HCEC 1CT (cell line): ENCODE measurements at regions not wholly inside any gene's neighbourhood (a gene's known extent, or its start where the extent isn't known, plus 50 kb on each side); places are given as distances from the start of the nearest gene placed in this dataset.
"Not testable (repeated sequence)": the region's sequence is repeated elsewhere in the genome, so short reads cannot be mapped to it uniquely, and the experiment has no call there.

ENCODE experiments used
- DNase-seq: peaks from one replicate; pipeline ENCODE4 v3.0.0-alpha.2; 2017

- DNase-seq, result no peak
Measured at GRCh38 chr3:109678600-109678999, 341.3 kb upstream of the DPPA4 start.

GRCh38 chr3:109679664-109680063 lies 342.3 kb upstream of the DPPA4 start:
- no peak for DNase-seq

GRCh38 chr3:109683746-109684145 lies 346.4 kb upstream of the DPPA4 start:
- DNase-seq, result peak; percentile 14

GRCh38 chr3:109685084-109686079 lies 348.0 kb upstream of the DPPA4 start:
- DNase-seq, result peak; percentile 96

- DNase-seq, result no peak
Measured at GRCh38 chr3:109687626-109688025, 350.3 kb upstream of the DPPA4 start.

- no peak for DNase-seq
Measured at GRCh38 chr3:109696932-109697331, 359.6 kb upstream of the DPPA4 start.

GRCh38 chr3:109702252-109702651 lies 364.9 kb upstream of the DPPA4 start:
- DNase-seq, result peak; percentile 11

- DNase-seq, result no peak
Measured at GRCh38 chr3:109702976-109703375, 365.6 kb upstream of the DPPA4 start.

- DNase-seq, result not testable (repeated sequence)
Measured at GRCh38 chr3:109705133-109705532, 367.8 kb upstream of the DPPA4 start.

- no peak for DNase-seq
Measured at GRCh38 chr3:109707617-109708016, 370.3 kb upstream of the DPPA4 start.

- DNase-seq, result no peak
Measured at GRCh38 chr3:109713288-109713687, 375.9 kb upstream of the DPPA4 start.

GRCh38 chr3:109715707-109716106 lies 378.4 kb upstream of the DPPA4 start:
- no peak for DNase-seq

- DNase-seq, result no peak
Measured at GRCh38 chr3:109718850-109719249, 381.5 kb upstream of the DPPA4 start.

- peak; percentile 32 for DNase-seq
Measured at GRCh38 chr3:109728861-109729494, 391.6 kb upstream of the DPPA4 start.

GRCh38 chr3:109731639-109732473 lies 394.5 kb upstream of the DPPA4 start:
- peak; percentile 54 for DNase-seq

GRCh38 chr3:109743981-109744380 lies 406.6 kb upstream of the DPPA4 start:
- DNase-seq, result no peak

GRCh38 chr3:109772520-109772919 lies 435.2 kb upstream of the DPPA4 start:
- no peak for DNase-seq

- no peak for DNase-seq
Measured at GRCh38 chr3:109774108-109774507, 436.8 kb upstream of the DPPA4 start.

- no peak for DNase-seq
Measured at GRCh38 chr3:109784285-109784684, 446.9 kb upstream of the DPPA4 start.

GRCh38 chr3:109784852-109785631 lies 447.7 kb upstream of the DPPA4 start:
- no peak for DNase-seq

GRCh38 chr3:109803274-109803673 lies 465.9 kb upstream of the DPPA4 start:
- no peak for DNase-seq

- DNase-seq, result no peak
Measured at GRCh38 chr3:109804697-109805096, 467.4 kb upstream of the DPPA4 start.
